GM21367 (cell line): ENCODE measurements at regions not wholly inside any gene's neighbourhood (a gene's known extent, or its start where the extent isn't known, plus 50 kb on each side); places are given as distances from the start of the nearest gene placed in this dataset.
"Not testable (repeated sequence)": the region's sequence is repeated elsewhere in the genome, so short reads cannot be mapped to it uniquely, and the experiment has no call there.

Experiments used
- ATAC-seq: cut with Tn5 transposase; IDR thresholded peaks from one replicate; pipeline ENCODE4 v1.9.1; 2021; ENCODE audit not compliant: unreplicated experiment

- no peak for ATAC-seq
Measured at GRCh38 chr9:103068753-103069152, 73.6 kb downstream of the CYLC2 start.

GRCh38 chr9:103078581-103078980 lies 83.4 kb downstream of the CYLC2 start:
- ATAC-seq = no peak

- ATAC-seq = no peak
Measured at GRCh38 chr9:103082494-103082893, 87.4 kb downstream of the CYLC2 start.

GRCh38 chr9:103089357-103089756 lies 94.2 kb downstream of the CYLC2 start:
- no peak for ATAC-seq

GRCh38 chr9:103104101-103104500 lies 109.0 kb downstream of the CYLC2 start:
- no peak for ATAC-seq

- ATAC-seq = no peak
Measured at GRCh38 chr9:103116246-103116645, 121.1 kb downstream of the CYLC2 start.

- no peak for ATAC-seq
Measured at GRCh38 chr9:103126494-103126893, 131.4 kb downstream of the CYLC2 start.

GRCh38 chr9:103139891-103140290 lies 144.8 kb downstream of the CYLC2 start:
- no peak for ATAC-seq

GRCh38 chr9:103152473-103152872 lies 157.3 kb downstream of the CYLC2 start:
- no peak for ATAC-seq

- ATAC-seq = no peak
Measured at GRCh38 chr9:103167530-103167929, 172.4 kb downstream of the CYLC2 start.

GRCh38 chr9:103168254-103168653 lies 173.1 kb downstream of the CYLC2 start:
- no peak for ATAC-seq

- ATAC-seq = no peak
Measured at GRCh38 chr9:103169798-103170197, 174.7 kb downstream of the CYLC2 start.

GRCh38 chr9:103183701-103184171 lies 188.6 kb downstream of the CYLC2 start:
- no peak for ATAC-seq

- ATAC-seq = no peak
Measured at GRCh38 chr9:103186959-103187358, 191.8 kb downstream of the CYLC2 start.

GRCh38 chr9:103188781-103189350 lies 193.7 kb downstream of the CYLC2 start:
- no peak for ATAC-seq

GRCh38 chr9:103193992-103194391 lies 198.9 kb downstream of the CYLC2 start:
- no peak for ATAC-seq

- ATAC-seq = no peak
Measured at GRCh38 chr9:103203172-103203571, 208.0 kb downstream of the CYLC2 start.

- ATAC-seq = not testable (repeated sequence)
Measured at GRCh38 chr9:103205881-103206585, 210.9 kb downstream of the CYLC2 start.

- ATAC-seq = no peak
Measured at GRCh38 chr9:103210607-103211006, 215.5 kb downstream of the CYLC2 start.

- ATAC-seq = no peak
Measured at GRCh38 chr9:103215197-103215596, 220.1 kb downstream of the CYLC2 start.

GRCh38 chr9:103225702-103226646 lies 230.8 kb downstream of the CYLC2 start:
- ATAC-seq = no peak

GRCh38 chr9:103226647-103227013 lies 231.5 kb downstream of the CYLC2 start:
- ATAC-seq = no peak
